GM03348 (cell line): ENCODE measurements at regions not wholly inside any gene's neighbourhood (a gene's known extent, or its start where the extent isn't known, plus 50 kb on each side); places are given as distances from the start of the nearest gene placed in this dataset.
A peak's percentile ranks its signal among the peaks of the same experiment; 100 is the strongest.

ENCODE experiments used
- DNase-seq: peaks from one replicate; pipeline ENCODE4 v3.0.0; 2012; ENCODE audit warnings: low spot score

DNA sequence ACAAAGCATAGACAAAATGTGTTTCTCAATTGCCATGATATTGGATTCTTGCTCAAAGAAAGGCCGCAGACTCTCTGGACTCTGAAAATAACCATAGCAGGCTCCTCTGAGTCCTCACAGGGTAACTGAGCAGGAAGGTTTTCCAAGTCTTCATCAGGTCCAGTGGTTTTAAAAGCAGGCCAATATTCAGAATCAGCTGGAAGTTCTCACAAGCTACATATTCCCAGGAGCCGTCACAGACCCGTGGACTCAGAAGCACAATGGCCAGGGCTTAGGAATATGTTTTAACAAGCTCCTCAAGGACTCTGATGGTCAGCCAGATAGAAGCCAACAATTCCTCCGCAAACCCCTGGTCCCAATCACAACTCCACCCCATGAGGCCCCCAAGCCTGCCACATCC lies 256.1 kb upstream of the ADAMTS9 start:
- DNase-seq = no peak

DNA sequence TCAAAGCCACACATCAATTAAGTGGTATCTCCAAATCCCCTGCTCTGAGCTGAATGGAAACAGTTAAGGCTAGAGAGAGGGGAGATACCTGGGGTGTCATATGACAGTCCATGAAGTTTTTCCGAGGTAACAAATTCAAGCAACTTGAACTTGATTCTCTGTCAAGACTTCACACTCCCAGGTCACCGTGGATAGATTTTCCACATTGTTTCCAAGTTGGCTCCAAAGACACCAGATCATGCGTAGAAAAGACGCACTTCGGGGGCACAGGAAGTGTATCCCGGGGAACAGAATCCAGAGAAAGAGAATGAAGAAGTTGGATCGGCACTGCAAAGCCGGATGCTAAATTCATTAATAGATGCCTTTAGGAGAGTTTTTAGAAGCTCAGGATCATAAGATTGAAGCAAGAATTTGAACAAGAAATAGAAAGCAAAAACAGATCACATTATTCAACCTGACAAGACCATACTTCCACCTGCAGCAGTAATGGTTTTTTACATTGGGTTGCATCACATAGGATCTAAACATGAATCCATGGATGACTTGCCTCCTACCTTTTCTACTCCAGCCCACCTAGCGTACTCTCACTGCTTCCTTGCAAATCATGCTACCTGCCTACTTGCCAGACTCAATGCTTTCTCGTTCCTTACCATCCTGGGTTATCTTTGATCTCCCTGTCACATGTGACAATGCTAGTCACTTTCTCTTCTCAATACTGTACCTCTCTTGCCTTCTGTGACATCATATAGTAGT lies 253.0 kb upstream of the ADAMTS9 start:
- DNase-seq = no peak

DNA sequence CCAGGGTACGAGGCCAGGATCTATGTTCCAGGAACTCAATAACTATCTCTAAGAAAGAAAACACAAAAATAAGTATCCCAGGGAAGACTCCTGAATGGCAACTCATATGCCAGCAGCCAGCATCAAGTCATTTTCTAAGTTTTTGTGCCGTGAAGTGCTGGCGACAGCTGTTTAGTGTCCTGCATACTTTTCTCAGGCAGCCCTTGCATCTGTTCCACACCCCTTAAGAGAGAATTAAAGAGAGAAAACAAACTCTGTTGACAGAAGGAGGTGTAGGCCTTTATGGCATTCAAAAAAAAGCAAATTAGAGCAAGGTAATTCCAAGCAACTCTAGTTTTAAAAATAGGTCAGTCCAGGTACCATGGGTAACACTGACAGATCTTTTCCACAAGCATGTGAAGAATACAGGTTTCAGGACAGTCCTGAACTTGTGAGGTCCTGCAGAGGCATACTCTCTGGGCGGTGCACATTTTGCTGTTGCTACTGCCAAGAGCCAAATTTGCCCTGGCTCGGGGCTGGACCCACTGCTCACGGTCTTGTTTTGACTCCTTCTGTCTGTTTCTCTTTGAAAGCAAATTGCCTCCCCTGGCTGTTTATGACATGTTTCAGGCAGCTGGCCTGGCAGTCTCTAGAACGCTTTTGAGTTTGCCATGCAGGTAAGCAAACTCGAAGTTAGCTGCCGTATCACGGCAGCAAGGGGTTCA lies 252.1 kb upstream of the ADAMTS9 start:
- no peak for DNase-seq

DNA sequence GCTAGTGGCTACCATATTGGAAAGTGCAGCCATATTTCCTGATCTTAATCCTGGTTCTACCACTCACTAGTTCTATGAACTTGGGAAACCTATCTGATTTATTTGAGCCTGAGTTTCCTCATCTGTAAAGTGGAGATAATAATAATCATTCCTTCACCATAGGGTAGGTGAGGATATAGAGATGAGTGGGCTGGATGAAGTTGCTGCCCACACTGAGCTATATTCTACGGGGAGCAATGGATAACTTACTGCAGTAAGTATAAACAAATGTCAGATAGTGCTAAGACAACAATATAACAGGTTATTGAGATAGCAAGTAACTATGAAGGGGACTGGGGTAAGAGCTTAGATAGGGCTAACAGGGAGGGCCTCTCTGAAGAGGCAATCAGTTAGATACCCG lies 251.5 kb upstream of the ADAMTS9 start:
- DNase-seq = no peak

DNA sequence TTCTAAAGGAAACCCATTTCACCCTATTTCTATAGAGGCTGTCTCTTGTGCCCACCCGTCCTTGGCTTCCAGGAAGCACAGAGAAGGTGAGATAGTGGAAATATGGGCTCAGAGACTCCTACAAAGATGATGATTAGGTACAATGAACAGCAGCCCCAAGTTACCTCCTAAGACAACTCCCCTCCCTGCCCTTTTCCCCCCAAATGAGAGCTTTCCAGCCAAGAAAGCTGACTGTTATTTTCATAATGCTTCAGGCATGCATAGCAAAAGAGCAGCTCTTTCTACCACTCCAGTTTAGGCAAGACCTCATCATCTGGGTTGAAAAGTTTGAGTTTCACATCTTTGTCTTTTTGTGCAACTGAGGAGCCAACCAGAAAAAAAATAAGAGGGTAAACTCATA lies 248.8 kb upstream of the ADAMTS9 start:
- peak; percentile 6 for DNase-seq

DNA sequence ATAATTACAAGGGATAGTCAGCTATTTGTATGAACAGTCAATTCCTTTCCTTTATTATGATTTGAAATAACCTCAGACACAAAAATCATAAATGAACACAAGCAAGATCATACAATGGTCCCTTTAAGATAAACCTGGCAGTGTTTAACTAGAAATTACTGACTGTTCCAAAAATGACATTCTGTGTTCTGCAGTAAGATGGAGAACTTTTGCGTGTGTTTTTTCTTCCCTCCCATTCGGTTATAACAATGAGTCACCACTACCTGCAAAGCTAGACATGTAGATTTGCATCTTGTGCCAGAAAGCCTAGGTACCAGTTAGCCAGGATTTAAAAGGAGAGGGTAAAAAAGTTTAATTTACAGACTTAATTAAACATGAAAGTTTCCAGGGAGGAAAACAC lies 248.2 kb upstream of the ADAMTS9 start:
- DNase-seq = no peak

DNA sequence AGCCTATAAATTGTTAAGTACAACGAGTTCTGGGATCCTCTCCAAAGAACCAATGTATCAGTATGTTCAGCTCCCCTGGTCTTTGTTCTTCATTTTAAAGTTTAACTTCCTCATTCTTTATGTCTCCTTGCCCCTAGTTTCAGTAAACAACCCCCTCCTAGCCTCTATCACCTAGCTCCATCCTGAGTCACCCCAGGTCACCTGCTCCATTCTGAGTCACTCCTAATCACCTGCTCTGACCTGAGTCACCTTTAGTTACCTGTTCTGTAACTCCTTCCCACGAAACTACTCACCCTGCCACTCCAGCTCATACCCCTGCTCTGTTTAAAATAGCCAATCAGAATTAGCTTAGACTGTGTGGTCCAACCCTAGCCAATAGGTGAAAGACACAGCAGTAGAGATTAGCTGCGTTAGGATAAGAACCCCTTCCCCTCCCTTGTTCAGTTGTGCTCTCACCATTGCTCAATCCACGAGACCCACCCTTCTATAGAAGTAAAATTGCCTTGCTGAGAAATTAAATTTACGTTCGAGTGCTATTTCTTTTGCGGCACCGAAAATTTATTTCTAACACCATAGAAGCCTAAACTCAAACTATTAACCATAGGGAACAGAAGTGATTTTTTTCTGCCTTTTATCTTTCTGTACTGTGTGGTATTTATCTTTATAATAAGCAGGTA lies 245.0 kb upstream of the ADAMTS9 start:
- no peak for DNase-seq

DNA sequence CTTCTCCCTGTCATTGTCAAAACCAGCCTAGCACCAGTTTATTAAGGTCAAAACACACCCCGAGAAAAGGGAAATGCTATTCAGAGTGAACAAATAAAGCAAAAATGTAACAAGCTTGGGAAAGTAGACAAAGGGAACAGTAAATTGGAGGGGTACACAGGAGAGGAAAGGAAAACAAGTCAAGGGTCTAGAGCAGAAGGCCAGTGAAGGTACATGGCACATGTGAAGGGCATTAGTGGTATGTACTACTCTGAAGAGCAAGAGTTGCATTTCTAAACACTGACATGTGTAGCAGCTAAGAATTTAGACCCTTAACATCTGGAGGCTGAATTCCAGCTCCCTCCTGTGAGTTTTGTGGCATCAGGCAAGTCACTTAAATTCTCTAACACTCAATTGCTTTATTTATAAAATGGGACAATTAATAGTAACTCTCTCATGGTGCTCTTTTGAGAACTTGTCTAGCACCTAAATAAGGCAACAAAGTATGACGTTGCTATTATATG lies 244.3 kb upstream of the ADAMTS9 start:
- DNase-seq = no peak

DNA sequence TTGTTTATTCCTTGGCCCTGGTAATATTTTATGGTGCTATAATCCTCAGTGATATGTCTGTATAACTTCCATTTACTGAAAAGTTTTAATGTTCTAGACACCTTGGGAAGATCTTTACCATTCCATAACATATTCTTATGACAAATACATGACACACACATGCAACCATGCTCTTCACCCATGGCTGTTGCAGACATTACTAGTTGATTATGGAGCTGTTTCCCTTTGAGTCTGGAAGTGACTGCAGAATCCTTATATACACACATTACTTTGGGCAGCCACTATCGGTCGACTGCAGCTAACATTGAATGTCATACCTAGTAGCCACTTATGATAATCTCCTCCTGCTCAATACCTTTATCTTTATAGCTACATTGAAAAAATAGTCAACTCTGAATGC lies 243.1 kb upstream of the ADAMTS9 start:
- DNase-seq = no peak

DNA sequence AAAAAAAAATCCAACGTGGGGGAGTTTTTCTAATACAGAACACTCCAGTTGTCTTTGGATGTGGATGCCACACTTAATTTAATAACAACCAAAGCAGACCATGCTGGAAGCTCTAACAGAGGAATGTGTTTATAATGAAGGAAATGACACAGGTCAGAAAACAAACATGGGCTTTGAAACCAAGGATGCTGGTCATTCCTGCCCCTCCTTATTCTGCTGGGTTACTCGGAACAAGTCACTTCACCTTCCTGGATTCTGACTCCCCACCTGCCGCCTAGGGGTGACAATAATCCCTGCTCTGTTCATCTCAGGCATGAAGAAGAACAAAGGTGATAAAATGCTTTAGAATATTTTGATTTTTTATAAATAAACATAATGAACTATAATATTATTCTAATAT lies 240.9 kb upstream of the ADAMTS9 start:
- DNase-seq = no peak

DNA sequence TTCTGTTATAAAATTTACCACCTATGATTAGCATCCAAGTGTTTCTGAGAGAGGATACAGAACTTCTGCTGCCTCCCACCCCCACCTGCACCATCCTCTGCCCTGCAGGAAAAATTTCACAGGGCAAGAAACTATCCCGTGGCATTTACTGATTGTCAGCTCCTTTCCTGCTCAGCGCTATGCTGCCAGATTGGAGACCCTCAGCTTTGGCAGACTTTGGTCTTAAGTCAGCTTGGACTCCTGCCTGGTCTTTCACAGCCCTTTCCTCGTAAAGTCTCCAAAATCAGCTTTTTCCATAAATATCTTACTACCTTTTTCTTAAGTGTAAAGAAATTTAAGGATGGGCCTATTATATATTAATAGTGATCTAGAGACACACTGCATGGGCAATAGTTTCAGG lies 239.9 kb upstream of the ADAMTS9 start:
- DNase-seq = no peak

DNA sequence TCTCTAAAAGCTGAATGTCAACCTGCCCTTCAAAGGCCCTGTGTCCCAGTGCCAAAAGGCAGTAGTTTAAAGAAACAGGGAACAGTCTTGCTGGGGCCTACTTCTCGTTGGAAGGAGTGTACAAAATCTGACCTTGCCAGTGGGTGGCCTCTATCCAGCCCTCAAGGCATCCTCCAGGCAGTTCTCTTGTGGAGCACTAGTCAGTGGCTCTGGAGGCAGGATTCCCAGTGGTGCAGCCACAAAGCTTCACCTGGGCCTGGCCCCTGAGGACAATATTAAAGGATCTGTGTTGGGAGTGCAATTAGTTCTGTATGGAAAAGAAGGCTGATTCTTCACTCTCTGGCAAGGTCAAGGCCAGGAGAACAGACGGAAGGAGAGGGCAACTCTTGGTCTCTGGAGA lies 237.8 kb upstream of the ADAMTS9 start:
- no peak for DNase-seq

DNA sequence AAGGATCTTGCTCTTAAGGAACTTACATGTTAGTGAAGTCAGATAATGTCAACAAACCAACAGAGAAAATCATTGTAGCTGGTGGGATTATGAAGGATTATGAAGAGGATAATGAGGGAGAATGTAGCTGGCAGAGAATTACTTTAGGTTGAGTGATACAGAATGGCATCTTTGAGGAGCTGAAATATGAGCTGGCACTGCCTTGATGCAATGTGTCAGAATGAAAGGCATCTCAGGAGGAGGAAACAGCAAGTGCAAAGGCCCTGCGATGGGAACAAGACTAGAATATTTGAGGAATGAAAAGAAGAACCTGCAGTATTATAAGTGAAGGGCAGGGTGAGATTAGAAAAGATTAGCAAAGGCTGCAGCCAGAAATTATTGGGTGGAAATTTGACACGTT lies 237.2 kb upstream of the ADAMTS9 start:
- DNase-seq = no peak

DNA sequence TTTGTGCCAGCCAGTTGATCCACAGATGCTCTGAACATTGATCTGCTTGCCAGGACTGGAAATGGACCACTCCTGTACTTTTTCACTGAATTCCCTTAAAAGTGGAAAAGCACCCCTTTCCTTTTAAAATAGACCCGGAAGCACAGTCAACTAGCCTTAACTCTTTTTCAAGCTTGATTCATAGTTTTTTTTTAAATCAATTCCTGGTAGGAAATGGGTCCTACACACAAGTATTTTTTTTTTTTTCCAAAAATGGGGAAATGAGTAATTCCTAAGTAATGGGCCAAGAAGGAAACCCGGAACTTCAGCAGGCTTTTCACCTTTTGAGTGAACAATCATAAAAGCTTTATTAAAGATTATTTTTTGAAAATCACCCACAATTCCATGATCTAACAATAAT lies 234.4 kb upstream of the ADAMTS9 start:
- DNase-seq = no peak

DNA sequence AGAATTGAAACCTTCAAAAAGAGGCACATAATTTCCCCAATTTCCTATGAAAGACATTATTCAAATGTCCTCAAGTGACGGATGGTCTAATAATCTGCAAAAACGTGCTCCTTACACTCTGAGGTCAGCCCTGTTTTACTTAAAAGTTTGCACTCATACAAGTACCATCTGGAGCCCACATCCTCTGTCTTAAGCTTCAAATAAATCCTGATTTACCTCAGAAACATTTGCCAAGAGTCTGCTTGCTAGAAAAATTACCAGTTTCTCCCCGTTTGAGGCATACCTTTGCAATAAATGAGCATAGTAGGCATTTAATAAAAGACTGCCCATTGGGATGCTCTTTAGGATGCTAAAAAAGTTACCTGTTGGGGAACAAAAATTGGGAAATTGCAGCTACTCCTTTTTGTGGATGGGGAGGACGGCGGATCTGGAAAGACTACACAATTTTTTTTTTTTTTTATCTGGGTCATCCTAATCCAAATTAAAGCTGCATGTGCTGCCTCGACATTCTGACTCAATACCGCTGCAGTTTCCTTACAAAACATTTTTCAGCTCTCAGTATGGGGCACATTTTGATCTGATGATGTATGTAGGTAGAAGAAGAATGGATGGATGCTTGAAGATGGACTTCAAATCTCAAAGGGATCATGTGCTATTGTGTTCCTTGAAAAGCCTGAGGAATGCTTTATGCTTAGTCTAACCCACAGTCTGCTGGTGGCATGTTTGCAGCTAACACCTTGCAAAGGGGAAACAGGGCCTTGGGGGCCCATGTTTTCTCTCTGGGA lies 233.7 kb upstream of the ADAMTS9 start:
- DNase-seq = no peak

DNA sequence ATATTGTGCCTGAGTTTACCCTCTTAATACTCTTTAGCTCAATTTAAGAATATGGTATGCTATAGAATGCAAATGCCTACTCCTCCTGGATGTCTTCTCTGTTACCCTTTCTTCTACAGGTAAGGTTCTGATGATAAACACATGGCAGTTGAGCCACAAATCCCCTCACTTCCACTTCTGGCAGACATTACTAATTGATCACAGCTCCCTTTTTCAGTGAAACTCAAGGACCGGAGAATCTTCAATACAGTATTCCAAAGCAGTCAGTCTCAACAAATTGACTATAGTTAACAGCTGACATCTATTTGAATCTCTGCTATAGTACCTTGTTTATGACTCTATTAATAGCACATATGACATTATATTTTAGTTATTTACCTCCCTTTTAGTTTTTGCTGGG lies 232.1 kb upstream of the ADAMTS9 start:
- DNase-seq = no peak

DNA sequence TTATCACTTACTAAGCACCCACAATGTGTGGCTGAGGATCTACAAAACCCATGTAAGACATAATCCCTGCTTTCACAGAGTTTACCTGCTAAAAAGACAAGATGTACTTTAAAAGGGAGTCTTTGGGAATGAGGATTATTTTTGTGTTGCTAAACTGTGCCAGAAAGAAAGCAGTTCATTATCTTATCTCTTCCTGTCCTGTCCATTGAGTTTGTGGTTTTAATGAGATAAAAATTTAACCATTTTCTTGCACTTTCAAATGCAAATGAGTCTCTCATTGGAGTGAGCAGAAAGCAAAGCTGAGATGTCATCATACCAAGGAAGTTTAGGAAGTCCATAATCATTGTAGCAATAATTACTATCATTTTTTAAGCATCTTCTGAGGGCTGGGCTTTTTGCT lies 231.2 kb upstream of the ADAMTS9 start:
- DNase-seq = no peak

DNA sequence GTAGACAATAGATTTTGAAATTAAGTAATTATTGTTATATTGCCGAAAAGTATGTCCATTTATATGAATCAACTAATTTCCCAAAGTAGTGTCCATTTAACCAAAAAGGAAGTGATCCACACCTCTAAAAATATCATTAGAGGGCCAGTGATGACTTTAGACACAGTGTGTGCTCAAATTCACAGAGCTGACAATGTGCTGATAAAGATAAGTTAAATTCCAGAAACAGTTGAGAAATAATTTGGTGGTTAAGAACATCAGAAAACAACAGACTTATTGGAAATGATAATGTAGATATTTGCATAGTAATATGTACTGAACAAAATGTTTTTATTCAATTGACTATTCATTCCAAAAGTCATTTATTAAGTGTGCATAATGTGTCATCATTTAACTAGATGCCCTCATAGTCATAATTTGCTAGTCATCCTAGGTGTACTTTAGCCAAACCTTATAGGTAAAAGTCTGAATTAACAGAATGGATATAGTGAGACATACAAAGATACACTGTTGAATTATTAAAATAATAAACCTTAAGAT lies 230.2 kb upstream of the ADAMTS9 start:
- DNase-seq = no peak

DNA sequence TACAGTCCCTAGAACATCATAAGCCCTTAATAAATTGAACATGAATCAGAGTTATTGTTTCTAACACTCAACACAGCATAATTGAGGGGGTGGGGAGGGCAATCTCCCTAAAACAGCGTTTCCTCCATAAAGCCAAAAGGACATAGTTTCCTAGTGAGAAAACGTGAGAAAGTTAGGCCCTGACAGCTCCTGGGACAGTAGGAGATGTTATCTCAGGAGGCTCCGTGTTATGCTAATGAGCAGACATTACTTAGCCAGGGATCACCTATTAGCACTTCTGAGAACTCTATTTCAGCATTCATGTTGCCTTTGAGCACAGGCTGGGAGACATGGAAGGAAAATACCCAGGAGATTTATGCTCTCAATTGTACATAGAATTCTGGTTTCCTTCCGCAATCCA lies 229.1 kb upstream of the ADAMTS9 start:
- DNase-seq = no peak

DNA sequence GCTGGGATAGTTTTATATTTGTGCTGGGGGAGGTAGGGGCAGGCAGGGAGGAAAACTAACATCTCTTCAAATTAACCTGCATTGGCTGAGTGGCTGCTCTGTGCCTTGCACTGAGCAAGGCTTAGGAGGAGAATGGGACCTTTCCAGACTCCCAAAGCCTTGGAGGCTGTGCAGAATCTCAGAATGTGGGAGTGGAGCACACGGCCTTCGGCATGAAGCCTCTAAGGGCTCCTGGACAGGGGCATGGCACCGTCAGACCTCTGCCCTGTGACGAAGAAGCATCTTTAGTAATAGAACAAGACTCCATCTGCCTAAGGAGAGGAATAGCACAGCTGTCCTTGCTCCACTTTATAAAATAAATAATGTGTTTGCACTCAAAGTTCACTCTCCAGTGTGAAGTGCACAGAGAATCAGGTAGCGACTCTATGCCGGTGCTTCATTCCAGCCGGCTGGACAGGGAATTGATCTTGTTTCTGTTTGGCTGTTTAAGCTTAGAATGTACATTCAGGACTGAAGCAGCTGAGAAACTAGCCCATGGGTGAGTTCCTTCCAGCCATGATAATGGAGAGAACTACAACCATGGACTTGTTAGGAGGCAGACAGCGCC lies 228.5 kb upstream of the ADAMTS9 start:
- no peak for DNase-seq

DNA sequence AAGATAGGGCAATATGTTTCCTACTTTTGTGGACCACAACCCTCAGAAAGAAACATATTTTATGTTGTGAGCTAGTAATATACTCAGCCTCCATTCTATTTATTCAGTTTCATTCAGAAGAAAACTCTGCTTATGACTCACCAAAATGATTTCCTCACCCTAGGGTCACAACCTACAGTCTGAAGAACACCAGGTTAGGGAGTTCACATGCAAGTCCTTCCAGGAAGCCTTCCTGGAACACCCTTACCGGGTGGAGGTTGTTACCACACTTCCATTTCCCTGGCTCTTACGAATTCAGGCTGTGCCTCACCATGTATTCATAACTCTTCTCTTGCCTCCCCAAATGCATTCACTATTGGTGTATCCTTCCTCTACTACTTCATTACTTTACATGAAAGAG lies 228.0 kb upstream of the ADAMTS9 start:
- DNase-seq = no peak

DNA sequence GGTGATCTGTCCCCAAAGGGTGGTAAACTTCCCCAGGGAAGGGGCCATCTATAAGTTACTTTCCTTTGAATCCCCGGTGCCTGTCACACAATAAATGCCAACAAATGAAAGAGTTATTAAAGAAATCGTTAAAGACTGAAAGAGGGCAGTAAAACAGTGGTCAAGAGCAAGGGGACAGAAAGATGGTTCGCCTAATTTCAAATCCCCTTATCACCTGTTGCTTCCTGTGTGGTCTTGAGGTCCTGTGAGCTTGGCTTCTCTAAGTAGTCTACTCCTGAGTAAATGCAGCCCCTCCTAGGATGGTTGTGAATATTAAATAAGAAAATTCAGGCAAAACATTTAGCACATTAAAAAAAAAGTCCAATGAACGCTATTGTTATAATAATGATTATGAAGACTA lies 225.7 kb upstream of the ADAMTS9 start:
- DNase-seq = no peak
